Type B pancreatic cell (in vitro differentiated cells): ENCODE measurements at regions not wholly inside any gene's neighbourhood (a gene's known extent, or its start where the extent isn't known, plus 50 kb on each side); places are given as distances from the start of the nearest gene placed in this dataset.

ENCODE experiments used
- DNase-seq: peaks from one replicate; pipeline ENCODE4 v3.0.0; 2021; ENCODE audit warnings: mixed read lengths; ENCODE audit not compliant: unreplicated experiment; ENCODE audit errors: extremely low spot score
- H3K27ac Mint-ChIP-seq: 2 replicates; pipeline ENCODE4 v1.8.0; 2021; ENCODE audit warnings: mild to moderate bottlenecking, mixed read lengths
- H3K27me3 Mint-ChIP-seq: 2 replicates; pipeline ENCODE4 v1.8.0; 2021; ENCODE audit warnings: mixed read lengths
- H3K36me3 Mint-ChIP-seq: 2 replicates; pipeline ENCODE4 v1.8.0; 2021; ENCODE audit warnings: mixed read lengths
- H3K4me1 Mint-ChIP-seq: one replicate; pipeline ENCODE4 v1.8.0; 2021; ENCODE audit warnings: mixed read lengths; ENCODE audit not compliant: unreplicated experiment
- H3K4me3 Mint-ChIP-seq: 2 replicates; pipeline ENCODE4 v1.8.0; 2021; ENCODE audit warnings: mild to moderate bottlenecking, mixed read lengths
- H3K9me3 Mint-ChIP-seq: 2 replicates; pipeline ENCODE4 v1.8.0; 2021; ENCODE audit warnings: mixed read lengths
- TF ChIP-seq, protein P1 (sequence below): fragments of 200-600 bp; sonication (generic); conservative IDR thresholded peaks from 2 replicates; pipeline ENCODE4 v1.5.0; 2021; ENCODE audit warnings: antibody characterized with exemption, mild to moderate bottlenecking

DNA sequence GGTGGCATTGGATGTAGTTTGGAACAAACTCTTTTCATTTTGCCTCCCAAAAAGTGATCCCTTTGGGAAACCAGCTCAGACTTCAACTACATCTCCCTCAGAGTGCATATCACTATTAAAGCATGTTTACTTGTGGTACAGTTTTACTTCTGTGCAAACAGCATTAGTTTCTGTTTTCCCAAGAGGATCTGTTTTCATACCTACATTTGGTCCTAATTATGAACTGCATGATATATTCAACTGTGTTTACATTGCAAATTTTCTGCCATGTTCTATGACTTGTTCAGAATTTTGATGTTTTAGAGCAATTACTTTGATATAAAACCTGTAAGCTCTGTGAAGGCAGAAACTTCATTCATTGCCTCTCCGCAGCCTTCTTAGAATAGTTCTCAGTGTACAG lies 681.5 kb upstream of the ACO1 start:
- no peaks in the 10 kb centered on the region for H3K4me1 Mint-ChIP-seq
- H3K27me3 Mint-ChIP-seq, result no peaks in the 10 kb centered on the region
- H3K27ac Mint-ChIP-seq, result no peak overlapping the region
- H3K9me3 Mint-ChIP-seq, result no peaks in the 10 kb centered on the region
- no peak overlapping the region for H3K4me3 Mint-ChIP-seq
- no peak for DNase-seq
- TF ChIP-seq, protein P1, sequence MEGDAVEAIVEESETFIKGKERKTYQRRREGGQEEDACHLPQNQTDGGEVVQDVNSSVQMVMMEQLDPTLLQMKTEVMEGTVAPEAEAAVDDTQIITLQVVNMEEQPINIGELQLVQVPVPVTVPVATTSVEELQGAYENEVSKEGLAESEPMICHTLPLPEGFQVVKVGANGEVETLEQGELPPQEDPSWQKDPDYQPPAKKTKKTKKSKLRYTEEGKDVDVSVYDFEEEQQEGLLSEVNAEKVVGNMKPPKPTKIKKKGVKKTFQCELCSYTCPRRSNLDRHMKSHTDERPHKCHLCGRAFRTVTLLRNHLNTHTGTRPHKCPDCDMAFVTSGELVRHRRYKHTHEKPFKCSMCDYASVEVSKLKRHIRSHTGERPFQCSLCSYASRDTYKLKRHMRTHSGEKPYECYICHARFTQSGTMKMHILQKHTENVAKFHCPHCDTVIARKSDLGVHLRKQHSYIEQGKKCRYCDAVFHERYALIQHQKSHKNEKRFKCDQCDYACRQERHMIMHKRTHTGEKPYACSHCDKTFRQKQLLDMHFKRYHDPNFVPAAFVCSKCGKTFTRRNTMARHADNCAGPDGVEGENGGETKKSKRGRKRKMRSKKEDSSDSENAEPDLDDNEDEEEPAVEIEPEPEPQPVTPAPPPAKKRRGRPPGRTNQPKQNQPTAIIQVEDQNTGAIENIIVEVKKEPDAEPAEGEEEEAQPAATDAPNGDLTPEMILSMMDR, result no peak
- H3K36me3 Mint-ChIP-seq, result no peaks in the 10 kb centered on the region

DNA sequence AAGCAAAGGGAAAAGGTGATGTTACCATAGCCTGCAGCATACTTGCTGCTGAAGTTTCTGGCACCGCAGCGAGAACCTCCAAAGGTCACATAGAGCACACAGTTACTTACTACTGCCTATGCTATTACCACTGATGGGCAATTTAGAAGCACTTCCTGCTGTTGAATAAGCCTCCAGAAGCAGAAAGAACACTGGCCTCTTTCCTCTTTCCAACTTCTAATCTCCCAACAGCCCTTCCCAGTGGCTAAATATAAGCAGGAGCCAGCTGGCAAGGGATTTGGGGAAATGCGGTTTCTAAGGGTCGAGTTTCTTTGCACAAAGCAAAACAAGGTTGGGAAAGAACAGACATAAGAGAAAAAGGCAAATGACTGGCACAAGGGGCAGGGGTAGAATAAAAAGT lies 669.2 kb upstream of the ACO1 start:
- no peaks in the 10 kb centered on the region for H3K9me3 Mint-ChIP-seq
- H3K27ac Mint-ChIP-seq, result no peak overlapping the region
- TF ChIP-seq, protein P1, result no peak
- no peaks in the 10 kb centered on the region for H3K36me3 Mint-ChIP-seq
- no peaks in the 10 kb centered on the region for H3K4me1 Mint-ChIP-seq
- H3K27me3 Mint-ChIP-seq, result no peaks in the 10 kb centered on the region
- DNase-seq, result no peak
- no peak overlapping the region for H3K4me3 Mint-ChIP-seq

DNA sequence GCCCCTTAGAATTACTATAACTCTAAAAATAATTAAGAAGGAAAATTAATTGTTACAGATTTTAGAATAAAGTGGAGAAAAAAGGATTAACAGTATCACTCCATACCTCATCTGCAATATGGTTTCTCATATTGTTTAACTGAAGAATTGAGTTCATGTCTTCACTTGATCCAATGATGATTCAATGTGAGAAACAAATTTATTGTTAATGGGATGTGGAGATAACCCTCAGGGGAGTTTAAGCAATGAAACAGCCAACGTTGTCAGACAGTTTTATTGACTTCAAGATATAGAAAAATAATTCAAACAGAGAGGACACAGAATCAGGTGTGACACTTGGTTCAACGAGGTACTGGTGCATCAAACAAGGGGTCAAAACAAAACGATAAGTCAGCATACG lies 665.2 kb upstream of the ACO1 start:
- no peaks in the 10 kb centered on the region for H3K4me1 Mint-ChIP-seq
- no peaks in the 10 kb centered on the region for H3K36me3 Mint-ChIP-seq
- DNase-seq, result no peak
- TF ChIP-seq, protein P1, result no peak
- no peaks in the 10 kb centered on the region for H3K27me3 Mint-ChIP-seq
- H3K27ac Mint-ChIP-seq, result no peak overlapping the region
- H3K9me3 Mint-ChIP-seq, result no peaks in the 10 kb centered on the region
- no peak overlapping the region for H3K4me3 Mint-ChIP-seq

DNA sequence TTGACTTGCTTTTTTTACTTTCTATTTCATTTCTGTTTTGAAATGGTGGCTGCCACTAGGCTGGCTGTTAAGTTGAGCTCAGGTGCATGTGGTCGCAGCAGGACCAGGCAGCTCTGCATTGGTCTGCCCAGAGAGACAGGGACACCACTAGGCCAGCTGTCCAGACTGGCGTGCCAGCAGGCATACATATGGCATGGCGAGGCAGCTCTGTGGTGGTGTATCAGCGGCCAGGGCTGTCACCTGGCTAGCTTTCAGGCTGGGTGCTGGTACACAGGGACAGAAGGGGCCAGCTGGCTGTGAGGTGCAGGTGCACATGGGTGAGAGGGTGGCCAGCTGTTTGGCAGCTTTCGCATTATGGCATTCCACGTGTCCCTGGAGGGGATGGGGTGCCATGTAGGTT lies 654.0 kb upstream of the ACO1 start:
- no peak for DNase-seq
- Mint-ChIP-seq H3K27me3 (peaks cover 5% of the 10 kb centered on the region), H3K4me1 (no peaks in the 10 kb centered on the region), H3K4me3 (no peak overlapping the region), H3K36me3 (no peaks in the 10 kb centered on the region), H3K9me3 (no peaks in the 10 kb centered on the region), H3K27ac (no peak overlapping the region)
- TF ChIP-seq, protein P1, result no peak

DNA sequence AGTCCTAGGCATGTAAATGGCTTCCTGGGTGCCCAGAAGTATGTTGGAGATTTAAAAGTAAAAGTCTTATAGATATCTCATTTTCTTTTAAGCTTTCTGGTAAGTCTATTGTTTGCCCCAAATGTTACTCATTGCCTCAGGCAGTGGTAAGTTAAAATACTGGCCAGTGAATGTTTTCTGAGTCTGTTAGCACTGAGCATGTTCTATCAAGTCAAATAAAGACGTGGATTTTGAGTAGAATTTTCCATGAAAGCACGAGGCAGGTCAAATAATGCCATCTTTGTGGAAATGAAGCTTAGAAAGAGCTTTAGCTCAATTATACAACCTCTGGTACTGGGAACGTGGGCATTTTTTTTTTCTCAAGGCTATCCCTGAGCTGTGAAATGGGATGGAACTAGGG lies 651.3 kb upstream of the ACO1 start:
- Mint-ChIP-seq H3K4me3 (no peak overlapping the region), H3K27ac (no peak overlapping the region), H3K9me3 (no peaks in the 10 kb centered on the region), H3K4me1 (no peaks in the 10 kb centered on the region), H3K36me3 (no peaks in the 10 kb centered on the region), H3K27me3 (peaks cover 5% of the 10 kb centered on the region)
- TF ChIP-seq, protein P1, result no peak
- no peak for DNase-seq

DNA sequence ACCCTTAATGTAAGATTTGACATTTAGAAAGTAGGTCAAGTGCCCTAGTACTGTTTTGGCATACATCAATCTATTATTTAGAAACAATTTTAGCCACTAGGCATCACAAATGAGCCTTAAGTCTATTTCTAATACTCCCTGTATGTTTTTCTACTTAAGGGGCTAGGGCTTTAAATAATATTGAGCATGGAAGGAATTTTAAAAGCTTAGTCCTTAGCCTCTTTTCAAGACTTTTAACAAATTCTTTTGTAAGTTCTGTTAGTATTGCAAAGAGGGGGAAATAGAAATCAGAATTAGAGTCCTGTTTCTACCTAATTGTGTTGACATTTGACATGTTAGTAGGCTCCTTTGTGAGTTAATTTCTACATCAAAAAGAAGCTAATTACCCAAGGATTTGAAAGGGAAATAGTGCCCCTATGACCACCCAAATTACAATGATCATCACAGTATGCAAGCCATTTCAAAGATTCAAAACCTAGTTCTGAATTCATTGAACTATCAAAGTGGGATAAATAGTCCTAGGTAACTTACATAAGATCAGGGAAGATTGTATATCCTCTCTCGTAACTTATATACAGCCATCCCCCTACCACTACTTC lies 647.8 kb upstream of the ACO1 start:
- Mint-ChIP-seq H3K4me3 (no peak overlapping the region), H3K27me3 (no peaks in the 10 kb centered on the region), H3K4me1 (no peaks in the 10 kb centered on the region), H3K27ac (no peak overlapping the region), H3K36me3 (no peaks in the 10 kb centered on the region), H3K9me3 (no peaks in the 10 kb centered on the region)
- DNase-seq, result no peak
- TF ChIP-seq, protein P1, result no peak
